HCT116 (cell line): ENCODE measurements at regions not wholly inside any gene's neighbourhood (a gene's known extent, or its start where the extent isn't known, plus 50 kb on each side); places are given as distances from the start of the nearest gene placed in this dataset.

ENCODE experiments used
- ATAC-seq: fragments of 200-7000 bp; cut with Tn5 transposase; 2 replicates; pipeline ENCODE4 v1.9.1; 2020; ENCODE audit warnings: mild to moderate bottlenecking, moderate library complexity
- BruUV-seq: library from RNA; stranded (reverse); fragments of 400-500 nt; replicated peaks from 2 replicates; lab custom pipeline; 2021; lab: Mats Ljungman, UMichigan
- CTCF ChIA-PET: fragments of 300-600 bp; sonication (Branson Sonifier 250); formaldehyde crosslinking; loops from one replicate; lab custom pipeline; 2021; ENCODE audit warnings: antibody characterized with exemption; lab: Charles Lee
- POLR2A ChIA-PET: fragments of 300-600, 350-600 bp; sonication (Branson Sonifier 250); formaldehyde crosslinking; loops from one replicate; lab custom pipeline; 2021; ENCODE audit warnings: antibody characterized with exemption; lab: Charles Lee
- RAD21 ChIA-PET, 2 experiments: fragments of 300-600 bp; sonication (Branson Sonifier 250); formaldehyde crosslinking; loops; one replicate each; lab custom pipeline; 2023; ENCODE audit warnings: low total read pairs in 2 of 2; ENCODE audit not compliant: uncharacterized antibody in 2 of 2, unreplicated experiment in 2 of 2, low non-redundant PET in 1 of 2; lab: Charles Lee
- DNase-seq: peaks from one replicate; pipeline ENCODE4 v3.0.0-alpha.2; 2010; ENCODE audit warnings: low read depth, low spot score
- H2AFZ ChIP-seq: fragments of 200-600 bp; shearing (Covaris generic), sonication (generic); 2 replicates; pipeline ENCODE4 v1.6.1; 2017; ENCODE audit warnings: low read depth, mixed run types, mixed read lengths, antibody characterized with exemption, low read length; ENCODE audit not compliant: poor library complexity, severe bottlenecking
- H3K27ac ChIP-seq: 2 replicates; pipeline ENCODE4 v1.5.1; 2012; ENCODE audit warnings: low read depth, low read length
- H3K27me3 ChIP-seq: fragments of 200-600 bp; sonication (generic); 2 replicates; pipeline ENCODE4 v1.6.1; 2016; ENCODE audit warnings: mixed run types, low read length, mixed read lengths; ENCODE audit not compliant: insufficient read depth
- H3K36me3 ChIP-seq, 2 experiments: fragments of 200-500 bp in 1 of 2; fragments of 200-600 bp in 1 of 2; sonication (Bioruptor generic) in 1 of 2; sonication (generic) in 1 of 2; 2 replicates each; pipeline versions ENCODE4 v1.5.1 to v1.6.1; 2014 to 2016; ENCODE audit warnings: low read length in 2 of 2, inconsistent platforms in 1 of 2, mixed read lengths in 1 of 2, mixed run types in 1 of 2; ENCODE audit not compliant: insufficient read depth in 2 of 2, control insufficient read depth in 1 of 2
- H3K4me1 ChIP-seq, 2 experiments: fragments of 200-600 bp in 1 of 2; sonication (generic) in 1 of 2; 2 replicates each; pipeline versions ENCODE4 v1.5.1 to v1.6.1; 2012 to 2017; ENCODE audit warnings: low read length in 2 of 2, inconsistent platforms in 1 of 2, mild to moderate bottlenecking in 1 of 2, mixed read lengths in 1 of 2, mixed run types in 1 of 2, moderate library complexity in 1 of 2; ENCODE audit not compliant: insufficient read depth in 2 of 2, control insufficient read depth in 1 of 2
- H3K4me2 ChIP-seq: fragments of 200-600 bp; sonication (generic); 2 replicates; pipeline ENCODE4 v1.6.1; 2017; ENCODE audit warnings: mixed run types, low read length, mixed read lengths
- H3K4me3 ChIP-seq, 2 experiments: fragments of 200-600 bp in 1 of 2; sonication (generic) in 1 of 2; replicated peaks in 1 of 2; 2 replicates each; pipeline ENCODE4 v1.5.1; 2011 to 2016; ENCODE audit warnings: low read length in 2 of 2, control low read depth in 1 of 2, low read depth in 1 of 2, mild to moderate bottlenecking in 1 of 2, mixed read lengths in 1 of 2, mixed run types in 1 of 2
- H3K79me2 ChIP-seq: fragments of 200-600 bp; sonication (generic); 2 replicates; pipeline ENCODE4 v1.6.1; 2017; ENCODE audit warnings: mild to moderate bottlenecking, mixed run types, low read length, moderate library complexity, mixed read lengths; ENCODE audit not compliant: insufficient read depth
- H3K9ac ChIP-seq: fragments of 200-600 bp; sonication (generic); 2 replicates; pipeline ENCODE4 v1.6.1; 2016; ENCODE audit warnings: low read length, mixed read lengths
- H3K9me2 ChIP-seq: fragments of 200-600 bp; sonication (generic), shearing (Covaris generic); 2 replicates; pipeline ENCODE4 v1.6.1; 2017; ENCODE audit warnings: mixed run types, mild to moderate bottlenecking, moderate library complexity; ENCODE audit not compliant: insufficient read depth
- H3K9me3 ChIP-seq, 2 experiments: fragments of 200-500 bp in 1 of 2; fragments of 200-600 bp in 1 of 2; sonication (Bioruptor generic) in 1 of 2; sonication (generic) in 1 of 2; 2 replicates each; pipeline ENCODE4 v1.6.1; 2014 to 2017; ENCODE audit warnings: low read length in 2 of 2, mixed read lengths in 2 of 2, inconsistent platforms in 1 of 2, low read depth in 1 of 2, mild to moderate bottlenecking in 1 of 2, mixed run types in 1 of 2, moderate library complexity in 1 of 2; ENCODE audit not compliant: control insufficient read depth in 1 of 2, insufficient read depth in 1 of 2
- H4K20me1 ChIP-seq: fragments of 200-600 bp; sonication (generic), shearing (Covaris generic); 2 replicates; pipeline ENCODE4 v1.6.1; 2017; ENCODE audit warnings: mixed run types, mild to moderate bottlenecking, moderate library complexity; ENCODE audit not compliant: insufficient read depth
- ATF3 ChIP-seq: IDR thresholded peaks from 2 replicates; pipeline ENCODE4 v1.6.1; 2012
- CBX3 ChIP-seq: IDR thresholded peaks from 2 replicates; pipeline ENCODE4 v1.6.1; 2012; ENCODE audit warnings: low read depth
- CTCF ChIP-seq, 3 experiments: fragments of 200-600 bp in 1 of 3; sonication (generic) in 1 of 3; IDR thresholded peaks in 2 of 3; conservative IDR thresholded peaks in 1 of 3; 2 replicates each; pipeline ENCODE4 v1.5.1; 2012 to 2017; ENCODE audit warnings: low read depth in 2 of 3, low read length in 2 of 3, antibody characterized with exemption in 1 of 3, borderline replicate concordance in 1 of 3, control low read depth in 1 of 3, mild to moderate bottlenecking in 1 of 3, mixed read lengths in 1 of 3, mixed run types in 1 of 3, moderate library complexity in 1 of 3; ENCODE audit not compliant: insufficient read depth in 1 of 3
- ELF1 ChIP-seq: IDR thresholded peaks from 2 replicates; pipeline ENCODE4 v1.6.1; 2012; ENCODE audit warnings: low read depth, borderline replicate concordance
- EZH2 ChIP-seq: fragments of 200-600 bp; sonication (generic); IDR thresholded peaks from 2 replicates; pipeline ENCODE4 v1.6.1; 2017; ENCODE audit warnings: antibody characterized with exemption, mixed run types
- FOSL1 ChIP-seq: IDR thresholded peaks from 2 replicates; pipeline ENCODE4 v1.6.1; 2012; ENCODE audit warnings: low read depth
- JUND ChIP-seq: IDR thresholded peaks from 2 replicates; pipeline ENCODE4 v1.6.1; 2012
- MAX ChIP-seq: IDR thresholded peaks from 2 replicates; pipeline ENCODE4 v1.6.1; 2012
- REST ChIP-seq: IDR thresholded peaks from 2 replicates; pipeline ENCODE4 v1.6.1; 2012; ENCODE audit warnings: low read depth
- SP1 ChIP-seq: IDR thresholded peaks from 2 replicates; pipeline ENCODE4 v1.6.1; 2012; ENCODE audit warnings: low read depth
- YY1 ChIP-seq: IDR thresholded peaks from 2 replicates; pipeline ENCODE4 v1.6.1; 2011; ENCODE audit warnings: low read length, low read depth, moderate library complexity, mild to moderate bottlenecking; ENCODE audit not compliant: insufficient replicate concordance; ENCODE audit errors: extremely low read depth
- ZBTB33 ChIP-seq: IDR thresholded peaks from 2 replicates; pipeline ENCODE4 v1.6.1; 2011; ENCODE audit warnings: mild to moderate bottlenecking, low read length, moderate library complexity; ENCODE audit not compliant: insufficient replicate concordance; ENCODE audit errors: extremely low read depth
- intact Hi-C: fragments of 100-400 bp; cut with micrococcal nuclease; formaldehyde crosslinking; loops from 2 replicates; pipeline ENCODE4 v1.10.0; 2022

- no peaks in the 10 kb centered on the region for H4K20me1 ChIP-seq
- no peaks in the 10 kb centered on the region for H3K4me1 ChIP-seq
- H3K27me3 ChIP-seq: no peaks in the 10 kb centered on the region
- DNase-seq (no peak), ATAC-seq (no peak)
- RAD21 ChIA-PET: no interaction called here
- CTCF ChIA-PET: no interaction called here
- intact Hi-C loops: no loop called here
- no peak overlapping the region for H3K27ac ChIP-seq
- H3K9me3 ChIP-seq: peaks cover 0 to 5% of the 10 kb centered on the region in 2 experiments; a peak in 2 of 4 replicates
- POLR2A ChIA-PET: no interaction called here
- H3K4me3 ChIP-seq: no peak overlapping the region
- no peak overlapping the region for H3K4me2 ChIP-seq
- BruUV-seq: no TSS peak
- no peaks in the 10 kb centered on the region for H3K9me2 ChIP-seq
- no peaks in the 10 kb centered on the region for H3K79me2 ChIP-seq
- no peak for TF ChIP-seq MAX
- no peaks in the 10 kb centered on the region for H3K36me3 ChIP-seq
- no peak overlapping the region for H2AFZ ChIP-seq
- H3K9ac ChIP-seq: no peak overlapping the region
Measured at GRCh38 chr14:98382662-98383061, 889.3 kb downstream of the BCL11B start.

GRCh38 chr14:98385851-98386250 lies 886.1 kb downstream of the BCL11B start:
- Histone ChIP-seq H3K4me3 (no peak overlapping the region), H3K9me3 (peaks cover 0 to 5% of the 10 kb centered on the region in 2 experiments; a peak in 1 of 4 replicates), H3K79me2 (no peaks in the 10 kb centered on the region), H3K4me2 (no peak overlapping the region), H3K9me2 (no peaks in the 10 kb centered on the region), H4K20me1 (no peaks in the 10 kb centered on the region), H3K4me1 (no peaks in the 10 kb centered on the region), H3K36me3 (no peaks in the 10 kb centered on the region), H3K27me3 (no peaks in the 10 kb centered on the region), H3K27ac (no peak overlapping the region), H3K9ac (no peak overlapping the region), H2AFZ (no peak overlapping the region)
- no peak for DNase-seq
- CTCF ChIA-PET: no interaction called here
- RAD21 ChIA-PET: no interaction called here
- POLR2A ChIA-PET: no interaction called here
- no peak for ATAC-seq
- BruUV-seq: no TSS peak
- intact Hi-C loops: no loop called here
- TF ChIP-seq JUND (no peak), CBX3 (no peak), YY1 (no peak), EZH2 (no peak), FOSL1 (no peak), ATF3 (no peak), REST (no peak), ELF1 (no peak), CTCF (IDR thresholded peaks at IDR 0.05 in 2 of 3, conservative IDR thresholded peaks at IDR 0.05 in 1 of 3; ENCODE audit: borderline replicate concordance in 1 of 3, insufficient read depth in 1 of 3, low read depth in 2 of 3, low read length in 2 of 3) (no peak), MAX (no peak), SP1 (no peak), ZBTB33 (no peak)
